ENCODE measurements at regions not wholly inside any gene's neighbourhood (a gene's known extent, or its start where the extent isn't known, plus 50 kb on each side); places are given as distances from the start of the nearest gene placed in this dataset.

DNA sequence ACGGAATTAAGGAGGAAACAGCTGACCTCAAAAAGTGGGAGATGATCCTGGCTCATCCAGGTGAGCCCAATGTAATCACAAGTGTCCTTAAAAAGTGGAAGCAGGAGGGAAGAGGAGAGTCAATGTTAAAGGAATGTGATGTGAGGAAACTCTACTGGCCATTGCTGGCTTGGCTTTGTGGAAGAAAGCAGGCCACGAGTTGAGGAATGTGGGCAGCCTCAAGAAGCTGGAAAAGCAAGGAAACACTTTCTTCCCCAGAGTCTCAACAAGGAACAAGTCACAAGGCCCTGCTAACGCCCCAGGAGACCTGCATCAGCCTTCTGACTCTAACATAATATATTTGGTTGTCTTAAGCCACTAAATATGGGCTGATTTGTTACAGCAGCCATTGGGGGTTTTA is 252.8 kb downstream of the PSAT1 start:
- Mint-ChIP-seq H3K36me3 (peaks cover 5% of the 10 kb centered on the region), H3K27me3 (ENCODE audit: insufficient read depth, low read depth) (peaks cover 5% of the 10 kb centered on the region), H3K4me1 (peaks cover 13% of the 10 kb centered on the region), H3K4me3 (no peak overlapping the region), H3K9me3 (peaks cover 8% of the 10 kb centered on the region), H3K27ac (peak overlapping the region; percentile 22)
- H3K9ac ChIP-seq = no peak overlapping the region
- no peak for DNase-seq (ENCODE audit: low spot score)
- H3K27me3 ChIP-seq = no peaks in the 10 kb centered on the region
- no peaks in the 10 kb centered on the region for H3K36me3 ChIP-seq
- H3K79me2 ChIP-seq (ENCODE audit: low read depth) = no peaks in the 10 kb centered on the region
- no peak overlapping the region for H2AFZ ChIP-seq (replicated peaks)
- no peaks in the 10 kb centered on the region for H3K4me1 ChIP-seq
- no peak overlapping the region for H3K4me2 ChIP-seq
- no peaks in the 10 kb centered on the region for H4K20me1 ChIP-seq (ENCODE audit: low read depth)
- H3K4me3 ChIP-seq = no peak overlapping the region
- peaks cover 2% of the 10 kb centered on the region for H3F3A ChIP-seq (ENCODE audit: low read depth)
- TF ChIP-seq EZH2phosphoT487 (IDR thresholded peaks at IDR 0.05) = no peak
- TF ChIP-seq EZH2 (IDR thresholded peaks at IDR 0.05) = no peak
- TF ChIP-seq, protein P1, sequence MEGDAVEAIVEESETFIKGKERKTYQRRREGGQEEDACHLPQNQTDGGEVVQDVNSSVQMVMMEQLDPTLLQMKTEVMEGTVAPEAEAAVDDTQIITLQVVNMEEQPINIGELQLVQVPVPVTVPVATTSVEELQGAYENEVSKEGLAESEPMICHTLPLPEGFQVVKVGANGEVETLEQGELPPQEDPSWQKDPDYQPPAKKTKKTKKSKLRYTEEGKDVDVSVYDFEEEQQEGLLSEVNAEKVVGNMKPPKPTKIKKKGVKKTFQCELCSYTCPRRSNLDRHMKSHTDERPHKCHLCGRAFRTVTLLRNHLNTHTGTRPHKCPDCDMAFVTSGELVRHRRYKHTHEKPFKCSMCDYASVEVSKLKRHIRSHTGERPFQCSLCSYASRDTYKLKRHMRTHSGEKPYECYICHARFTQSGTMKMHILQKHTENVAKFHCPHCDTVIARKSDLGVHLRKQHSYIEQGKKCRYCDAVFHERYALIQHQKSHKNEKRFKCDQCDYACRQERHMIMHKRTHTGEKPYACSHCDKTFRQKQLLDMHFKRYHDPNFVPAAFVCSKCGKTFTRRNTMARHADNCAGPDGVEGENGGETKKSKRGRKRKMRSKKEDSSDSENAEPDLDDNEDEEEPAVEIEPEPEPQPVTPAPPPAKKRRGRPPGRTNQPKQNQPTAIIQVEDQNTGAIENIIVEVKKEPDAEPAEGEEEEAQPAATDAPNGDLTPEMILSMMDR (IDR thresholded peaks at IDR 0.05) = no peak
- H3K27ac ChIP-seq = no peak overlapping the region
- H3K9me3 ChIP-seq (ENCODE audit: low read depth) = no peaks in the 10 kb centered on the region

DNA sequence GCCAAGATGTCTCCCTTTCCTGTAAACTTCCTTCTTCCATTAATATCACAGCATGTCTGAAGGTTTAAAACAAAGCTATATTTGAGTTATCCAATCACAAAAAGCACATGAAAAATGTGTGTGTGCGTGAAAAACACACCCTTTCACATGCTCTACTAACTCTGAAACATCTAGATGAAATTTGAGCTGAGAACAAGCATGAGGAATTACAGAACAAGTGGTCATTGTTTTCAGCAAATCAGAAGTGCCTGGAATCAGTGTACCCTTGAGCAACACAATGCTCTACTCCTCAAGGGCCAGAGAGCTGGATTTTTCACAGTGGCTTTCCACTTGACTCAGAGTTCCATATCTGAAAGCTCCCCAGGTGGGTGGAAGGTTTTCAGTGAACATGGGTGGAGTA is 255.9 kb downstream of the PSAT1 start:
- Mint-ChIP-seq H3K27ac (no peak overlapping the region), H3K27me3 (ENCODE audit: insufficient read depth, low read depth) (no peaks in the 10 kb centered on the region), H3K4me3 (no peak overlapping the region), H3K9me3 (peaks cover 2% of the 10 kb centered on the region), H3K4me1 (peaks cover 16% of the 10 kb centered on the region), H3K36me3 (peaks cover 3% of the 10 kb centered on the region)
- H2AFZ ChIP-seq (replicated peaks) = no peak overlapping the region
- no peaks in the 10 kb centered on the region for H4K20me1 ChIP-seq (ENCODE audit: low read depth)
- no peaks in the 10 kb centered on the region for H3K4me1 ChIP-seq
- H3K9ac ChIP-seq = no peak overlapping the region
- no peak for DNase-seq (ENCODE audit: low spot score)
- H3K4me2 ChIP-seq = no peak overlapping the region
- H3K27me3 ChIP-seq = no peaks in the 10 kb centered on the region
- no peaks in the 10 kb centered on the region for H3K36me3 ChIP-seq
- no peaks in the 10 kb centered on the region for H3K9me3 ChIP-seq (ENCODE audit: low read depth)
- no peak overlapping the region for H3K27ac ChIP-seq
- H3K79me2 ChIP-seq (ENCODE audit: low read depth) = no peaks in the 10 kb centered on the region
- no peak for TF ChIP-seq EZH2phosphoT487 (IDR thresholded peaks at IDR 0.05)
- TF ChIP-seq, protein P1 (IDR thresholded peaks at IDR 0.05) = no peak
- no peak for TF ChIP-seq EZH2 (IDR thresholded peaks at IDR 0.05)
- H3K4me3 ChIP-seq = no peak overlapping the region
- H3F3A ChIP-seq (ENCODE audit: low read depth) = no peaks in the 10 kb centered on the region

DNA sequence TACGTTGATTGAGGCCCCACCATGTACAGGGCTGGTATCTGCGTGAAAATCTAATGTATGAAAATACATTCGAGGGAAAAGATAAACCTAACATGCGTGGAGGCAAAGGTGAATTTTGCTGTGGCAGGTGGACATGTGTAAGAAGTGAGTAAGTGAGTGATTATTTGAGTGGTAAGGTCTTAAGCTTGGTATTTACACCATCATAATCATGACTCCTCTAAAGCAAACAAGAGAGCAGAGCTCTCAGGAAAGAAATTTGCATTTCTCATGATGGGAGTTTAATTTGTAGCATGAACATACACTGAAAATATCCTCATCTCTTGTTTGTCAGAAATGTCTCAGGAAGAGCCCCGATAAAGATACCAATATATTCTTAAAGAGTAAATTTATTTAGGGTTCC is 260.6 kb downstream of the PSAT1 start:
- no peaks in the 10 kb centered on the region for H3F3A ChIP-seq (ENCODE audit: low read depth)

DNA sequence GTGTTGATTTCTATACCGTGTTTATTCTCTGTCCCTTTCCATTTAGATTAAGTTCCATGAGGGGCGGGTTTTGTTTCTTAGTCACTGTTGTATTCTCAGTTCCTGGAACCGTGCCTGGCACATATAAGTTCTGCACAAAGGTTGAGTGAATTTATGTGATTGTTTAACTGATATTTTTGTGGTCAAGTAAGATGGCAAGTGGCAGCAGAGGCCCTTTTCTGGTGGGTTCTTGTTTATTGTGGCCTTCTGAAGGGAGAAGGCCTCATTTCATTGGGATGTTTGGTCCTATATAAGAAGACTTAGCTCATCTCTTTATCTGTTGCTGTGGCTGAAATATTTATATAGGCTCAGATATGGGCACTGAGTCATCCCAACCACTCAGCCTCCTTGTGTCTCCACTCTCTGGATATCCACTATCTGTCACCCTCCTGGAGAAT is 262.5 kb downstream of the PSAT1 start:
- Histone ChIP-seq H3F3A (ENCODE audit: low read depth) (no peaks in the 10 kb centered on the region), H4K20me1 (ENCODE audit: low read depth) (no peaks in the 10 kb centered on the region), H3K9ac (no peak overlapping the region), H3K36me3 (no peaks in the 10 kb centered on the region), H3K79me2 (ENCODE audit: low read depth) (no peaks in the 10 kb centered on the region), H3K4me3 (no peak overlapping the region), H2AFZ (replicated peaks) (no peak overlapping the region), H3K27me3 (no peaks in the 10 kb centered on the region), H3K27ac (no peak overlapping the region), H3K9me3 (ENCODE audit: low read depth) (no peaks in the 10 kb centered on the region), H3K4me1 (no peaks in the 10 kb centered on the region), H3K4me2 (no peak overlapping the region)
- H3K4me3 Mint-ChIP-seq = no peak overlapping the region
- no peak for DNase-seq (ENCODE audit: low spot score)
- peaks cover 9% of the 10 kb centered on the region for H3K27me3 Mint-ChIP-seq (ENCODE audit: insufficient read depth, low read depth)
- H3K27ac Mint-ChIP-seq = no peak overlapping the region
- H3K36me3 Mint-ChIP-seq = no peaks in the 10 kb centered on the region
- H3K9me3 Mint-ChIP-seq = no peaks in the 10 kb centered on the region
- TF ChIP-seq, protein P1 (IDR thresholded peaks at IDR 0.05) = no peak
- TF ChIP-seq EZH2phosphoT487 (IDR thresholded peaks at IDR 0.05) (no peak), EZH2 (IDR thresholded peaks at IDR 0.05) (no peak)
- peaks cover 6% of the 10 kb centered on the region for H3K4me1 Mint-ChIP-seq

More for the DNA sequence above, 260.6 kb downstream of the PSAT1 start:
- Histone ChIP-seq H4K20me1 (ENCODE audit: low read depth) (no peaks in the 10 kb centered on the region), H3K4me2 (no peak overlapping the region), H3K27me3 (no peaks in the 10 kb centered on the region), H3K79me2 (ENCODE audit: low read depth) (no peaks in the 10 kb centered on the region), H3K36me3 (no peaks in the 10 kb centered on the region), H2AFZ (replicated peaks) (no peak overlapping the region), H3K4me3 (no peak overlapping the region), H3K27ac (no peak overlapping the region), H3K4me1 (no peaks in the 10 kb centered on the region), H3K9ac (no peak overlapping the region), H3K9me3 (ENCODE audit: low read depth) (no peaks in the 10 kb centered on the region)
- Mint-ChIP-seq H3K9me3 (peaks cover 2% of the 10 kb centered on the region), H3K4me3 (no peak overlapping the region), H3K27me3 (ENCODE audit: insufficient read depth, low read depth) (peaks cover 5% of the 10 kb centered on the region), H3K4me1 (peaks cover 15% of the 10 kb centered on the region), H3K27ac (no peak overlapping the region), H3K36me3 (peaks cover 3% of the 10 kb centered on the region)
- no peak for DNase-seq (ENCODE audit: low spot score)
- TF ChIP-seq EZH2phosphoT487 (IDR thresholded peaks at IDR 0.05) (no peak), EZH2 (IDR thresholded peaks at IDR 0.05) (no peak)
